Spleen (tissue), 11 donors: ENCODE measurements at regions not wholly inside any gene's neighbourhood (a gene's known extent, or its start where the extent isn't known, plus 50 kb on each side); places are given as distances from the start of the nearest gene placed in this dataset.

Experiments used
- DNase-seq: peaks from one replicate; pipeline ENCODE4 v3.0.0-alpha.2; 2020
- H3K27ac ChIP-seq, 8 donors: fragments of 200-600 bp; sonication (generic) in 7 of 8; 1 replicate in 4 of 8; 2 replicates in 4 of 8; pipeline versions ENCODE4 v1.5.0 to v1.8.0; 2016 to 2021; ENCODE audit warnings: inconsistent platforms in 4 of 8, mild to moderate bottlenecking in 4 of 8, moderate library complexity in 1 of 8
- H3K27me3 ChIP-seq, 7 donors: fragments of 200-600 bp; sonication (generic) in 6 of 7; replicated peaks in 1 of 7; 1 replicate in 4 of 7; 2 replicates in 3 of 7; pipeline versions ENCODE4 v1.5.0 to v1.8.0; 2016 to 2021; ENCODE audit warnings: inconsistent platforms in 3 of 7, mild to moderate bottlenecking in 1 of 7
- H3K36me3 ChIP-seq, 6 donors: fragments of 200-600 bp; sonication (generic) in 5 of 6; 1 replicate in 4 of 6; 2 replicates in 2 of 6; pipeline versions ENCODE4 v1.5.0 to v1.8.0; 2016 to 2021; ENCODE audit warnings: inconsistent platforms in 2 of 6
- H3K4me1 ChIP-seq, 6 donors: fragments of 200-600 bp; sonication (generic) in 5 of 6; 1 replicate in 3 of 6; 2 replicates in 3 of 6; pipeline versions ENCODE4 v1.5.0 to v1.8.0; 2016 to 2021; ENCODE audit warnings: inconsistent platforms in 3 of 6
- H3K4me3 ChIP-seq, 8 donors: fragments of 200-600 bp; sonication (generic) in 7 of 8; 1 replicate in 4 of 8; 2 replicates in 4 of 8; pipeline versions ENCODE4 v1.5.0 to v1.8.0; 2016 to 2021; ENCODE audit warnings: inconsistent platforms in 4 of 8, mild to moderate bottlenecking in 4 of 8, moderate library complexity in 2 of 8
- H3K9me3 ChIP-seq, 8 donors: fragments of 200-600 bp; sonication (generic) in 7 of 8; 1 replicate in 4 of 8; 2 replicates in 4 of 8; pipeline versions ENCODE4 v1.5.0 to v1.8.0; 2016 to 2021; ENCODE audit warnings: inconsistent platforms in 4 of 8
- CTCF ChIP-seq, 11 experiments: fragments of 200-600 bp in 7 of 11; fragments of 450-650 bp in 4 of 11; sonication (generic) in 4 of 11; IDR thresholded peaks in 8 of 11; conservative IDR thresholded peaks in 3 of 11; 1 replicate in 7 of 11; 2 replicates in 4 of 11; pipeline versions ENCODE4 v1.4.0 to v1.8.0; 2016 to 2021; ENCODE audit warnings: antibody characterized with exemption in 11 of 11, inconsistent platforms in 4 of 11, mild to moderate bottlenecking in 1 of 11
- POLR2A ChIP-seq, 3 donors: fragments of 450-650 bp; IDR thresholded peaks; one replicate each; pipeline ENCODE4 v1.5.1; 2017; ENCODE audit warnings: antibody characterized with exemption in 3 of 3, mild to moderate bottlenecking in 1 of 3
- POLR2AphosphoS5 ChIP-seq, 3 donors: sonication (generic); formaldehyde crosslinking; IDR thresholded peaks; one replicate each; pipeline ENCODE4 v1.5.1; 2017; ENCODE audit warnings: antibody characterized with exemption in 3 of 3
- WGBS, 5 donors: extraction: QIAGEN DNeasy Blood & Tissue Kit in 3 of 5; methylation state at CpG; one replicate each; pipeline versions ENCODE4 v1.1.5 to v1.1.7; 2013 to 2018; 5-methylcytosine and 5-hydroxymethylcytosine counted together
- intact Hi-C: fragments of 100-400 bp; cut with DNase I; formaldehyde crosslinking; loops from one replicate; pipeline ENCODE4 v1.15.0; 2023; ENCODE audit warnings: low total_unique reads
- donor health status: healthy with polysubstance abuse.
- donor health status: DM: no; HTN: no; CAD: no; lungs with moderate emphysema.
- donor health status: DM: no; HTN: no; CAD: no.
- donor health status: Bipolar disorder and iron deficiency.
- donor health status: healthy.
- donor health status: DM: no; HTN: no; CAD: no.
- donor health status: DM: yes; HTN: yes; CAD: no.

GRCh38 chr9:119047513-119048307 is 321.5 kb downstream of the BRINP1 start:
- no peaks in the 10 kb centered on the region for H3K36me3 ChIP-seq
- H3K27me3 ChIP-seq: no peaks in the 10 kb centered on the region
- intact Hi-C loops: no loop called here
- no peak overlapping the region for H3K4me3 ChIP-seq
- no peak for TF ChIP-seq POLR2AphosphoS5 (IDR thresholded peaks at IDR 0.05)
- TF ChIP-seq POLR2A (IDR thresholded peaks at IDR 0.05): no peak
- no peak for TF ChIP-seq CTCF (IDR thresholded peaks at IDR 0.05 in 8 of 11, conservative IDR thresholded peaks at IDR 0.05 in 3 of 11)
- no peak for DNase-seq
- 68 to 87% (median 76%) methylated on average over 4 of the region's 4 CpGs for WGBS, 5 donors
- H3K4me1 ChIP-seq: no peaks in the 10 kb centered on the region
- H3K27ac ChIP-seq: no peak overlapping the region
- no peaks in the 10 kb centered on the region for H3K9me3 ChIP-seq

- TF ChIP-seq CTCF (IDR thresholded peaks at IDR 0.05 in 8 of 11, conservative IDR thresholded peaks at IDR 0.05 in 3 of 11) (no peak), POLR2AphosphoS5 (IDR thresholded peaks at IDR 0.05) (no peak), POLR2A (IDR thresholded peaks at IDR 0.05) (no peak)
- Histone ChIP-seq H3K27me3 (no peaks in the 10 kb centered on the region), H3K4me1 (no peaks in the 10 kb centered on the region), H3K4me3 (no peak overlapping the region), H3K27ac (no peak overlapping the region), H3K36me3 (no peaks in the 10 kb centered on the region), H3K9me3 (no peaks in the 10 kb centered on the region)
- DNase-seq: no peak
- intact Hi-C loops: no loop called here
Observed at GRCh38 chr9:119050281-119050680, 319.0 kb downstream of the BRINP1 start.

GRCh38 chr9:119052339-119053030 is 316.8 kb downstream of the BRINP1 start:
- H3K4me1 ChIP-seq: no peaks in the 10 kb centered on the region
- intact Hi-C loops: no loop called here
- no peak overlapping the region for H3K4me3 ChIP-seq
- no peak overlapping the region for H3K27ac ChIP-seq
- TF ChIP-seq CTCF (IDR thresholded peaks at IDR 0.05 in 8 of 11, conservative IDR thresholded peaks at IDR 0.05 in 3 of 11) (no peak), POLR2A (IDR thresholded peaks at IDR 0.05) (no peak), POLR2AphosphoS5 (IDR thresholded peaks at IDR 0.05) (no peak)
- H3K9me3 ChIP-seq: no peaks in the 10 kb centered on the region
- DNase-seq: no peak
- H3K36me3 ChIP-seq: no peaks in the 10 kb centered on the region
- 66 to 82% (median 77%) methylated on average over 10 of the region's 10 CpGs for WGBS, 5 donors
- no peaks in the 10 kb centered on the region for H3K27me3 ChIP-seq

- H3K4me3 ChIP-seq: no peak overlapping the region
- H3K4me1 ChIP-seq: no peaks in the 10 kb centered on the region
- H3K9me3 ChIP-seq: no peaks in the 10 kb centered on the region
- intact Hi-C loops: no loop called here
- no peak for TF ChIP-seq POLR2AphosphoS5 (IDR thresholded peaks at IDR 0.05)
- TF ChIP-seq CTCF (IDR thresholded peaks at IDR 0.05 in 8 of 11, conservative IDR thresholded peaks at IDR 0.05 in 3 of 11): no peak
- TF ChIP-seq POLR2A (IDR thresholded peaks at IDR 0.05): no peak
- WGBS, 5 donors: 84 to 94% (median 89%) methylated on average over 1 of the region's 1 CpG
- H3K27ac ChIP-seq: no peak overlapping the region
- H3K27me3 ChIP-seq: no peaks in the 10 kb centered on the region
- H3K36me3 ChIP-seq: no peaks in the 10 kb centered on the region
- DNase-seq: no peak
Observed at GRCh38 chr9:119053070-119053469, 316.2 kb downstream of the BRINP1 start.
